ENCODE measurements at regions not wholly inside any gene's neighbourhood (a gene's known extent, or its start where the extent isn't known, plus 50 kb on each side); places are given as distances from the start of the nearest gene placed in this dataset.

DNA sequence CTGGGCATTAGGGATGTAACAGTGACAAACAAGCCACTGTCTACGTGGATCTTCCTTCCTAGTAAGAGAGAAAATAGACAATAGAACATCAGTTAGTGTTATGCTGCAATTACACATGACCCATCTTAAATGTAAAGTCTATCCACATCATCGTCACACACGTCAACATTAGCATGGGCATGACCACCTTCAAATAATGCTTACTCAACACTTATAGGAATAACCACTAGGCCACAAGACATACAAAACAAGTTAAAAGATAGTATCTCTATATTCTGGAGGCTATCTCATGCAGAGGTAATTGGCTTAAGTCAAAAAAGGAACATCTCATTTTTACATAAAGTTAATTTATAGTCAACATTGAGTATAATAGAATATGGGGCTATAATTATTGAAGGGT, 156.5 kb downstream of the MOXD1 start:
- no peak for DNase-seq (ENCODE audit: low spot score)

DNA sequence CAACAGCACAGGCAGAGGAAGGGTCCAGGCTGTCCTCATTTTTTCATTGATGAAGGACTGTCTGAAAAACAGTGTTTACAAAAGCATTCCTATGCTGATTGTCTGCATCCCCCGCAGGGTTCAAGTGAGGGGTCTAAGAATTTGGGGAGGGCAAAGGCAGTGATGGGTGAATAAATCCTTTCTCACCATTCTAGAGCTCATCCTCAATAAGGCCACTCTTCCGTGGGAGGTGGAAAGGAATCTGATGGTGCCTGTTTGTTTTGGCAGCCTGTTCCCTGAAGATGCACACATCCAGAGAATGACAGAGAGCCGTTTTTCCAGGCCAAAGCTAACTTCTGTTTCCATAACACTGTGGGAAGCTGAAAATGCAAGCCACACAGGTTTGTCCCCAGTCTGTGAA, 164.5 kb downstream of the MOXD1 start:
- DNase-seq (ENCODE audit: low spot score), result peak; percentile 36

DNA sequence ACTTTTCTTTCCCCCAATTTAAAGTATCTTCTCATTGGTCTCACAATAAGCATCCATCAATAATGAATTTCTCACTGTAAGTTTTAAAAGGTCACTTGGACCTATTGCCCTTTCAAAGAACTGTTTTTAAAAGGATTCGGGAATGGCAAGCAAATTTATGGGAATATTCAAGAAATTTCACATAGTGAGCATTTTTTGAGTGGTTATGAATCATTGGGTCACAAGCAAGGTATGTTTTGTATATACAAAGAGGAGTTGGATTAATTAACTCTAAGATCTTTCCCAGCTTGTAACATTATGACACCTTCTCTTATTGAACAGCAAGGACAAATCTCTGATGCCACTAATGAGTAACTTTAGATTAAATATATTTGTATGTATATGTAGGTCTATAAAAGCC, 165.0 kb downstream of the MOXD1 start:
- no peak for DNase-seq (ENCODE audit: low spot score)

DNA sequence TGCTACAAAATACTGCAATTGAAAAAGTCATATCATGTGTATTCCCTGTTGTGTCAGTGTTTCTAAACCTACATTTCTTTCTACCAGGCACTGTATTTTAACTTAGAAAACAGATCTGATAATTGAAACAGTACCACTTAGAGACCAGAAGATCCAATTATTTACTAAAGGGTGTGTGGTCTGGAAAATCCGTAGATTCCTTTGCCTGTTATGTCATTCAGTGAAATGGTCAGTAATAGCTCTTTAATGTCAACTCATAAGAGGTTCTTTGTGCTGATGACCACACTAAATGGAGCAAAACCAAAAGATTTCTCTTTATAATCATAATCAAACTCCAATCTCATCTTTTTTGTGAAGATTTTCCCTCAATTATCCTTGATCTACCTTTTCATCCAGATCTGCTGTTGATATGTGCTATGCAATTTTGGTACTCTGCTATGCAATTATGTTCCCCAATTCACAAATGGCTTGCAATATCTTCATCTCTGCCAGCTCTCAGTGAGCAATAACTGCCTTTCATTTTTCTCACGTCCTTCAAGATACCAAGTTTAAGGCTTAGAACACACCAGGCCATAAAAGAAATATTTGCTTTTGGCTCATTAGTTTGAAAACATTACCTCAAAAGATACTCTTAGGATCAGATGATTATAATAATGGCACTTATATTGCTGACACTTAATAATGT, 165.5 kb downstream of the MOXD1 start:
- DNase-seq (ENCODE audit: low spot score), result peak; percentile 13

DNA sequence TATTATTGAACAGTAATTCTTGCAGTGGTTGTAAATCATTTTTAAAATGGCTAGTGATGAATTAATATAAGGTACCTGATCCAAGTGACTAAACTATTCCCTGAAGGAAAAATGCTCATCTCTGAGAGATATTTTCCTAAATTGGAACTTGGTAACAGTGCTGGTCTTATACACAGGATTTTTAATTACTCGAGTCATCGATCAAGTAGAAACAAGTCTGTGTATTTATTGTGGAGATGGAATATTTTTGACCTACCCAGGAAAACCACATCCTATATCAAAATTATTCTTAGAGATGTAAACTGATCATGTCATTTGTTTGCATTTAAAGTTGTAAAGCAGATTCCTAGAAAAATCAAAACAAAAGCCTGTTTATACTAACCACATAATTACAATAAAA, 166.9 kb downstream of the MOXD1 start:
- DNase-seq (ENCODE audit: low spot score), result no peak

DNA sequence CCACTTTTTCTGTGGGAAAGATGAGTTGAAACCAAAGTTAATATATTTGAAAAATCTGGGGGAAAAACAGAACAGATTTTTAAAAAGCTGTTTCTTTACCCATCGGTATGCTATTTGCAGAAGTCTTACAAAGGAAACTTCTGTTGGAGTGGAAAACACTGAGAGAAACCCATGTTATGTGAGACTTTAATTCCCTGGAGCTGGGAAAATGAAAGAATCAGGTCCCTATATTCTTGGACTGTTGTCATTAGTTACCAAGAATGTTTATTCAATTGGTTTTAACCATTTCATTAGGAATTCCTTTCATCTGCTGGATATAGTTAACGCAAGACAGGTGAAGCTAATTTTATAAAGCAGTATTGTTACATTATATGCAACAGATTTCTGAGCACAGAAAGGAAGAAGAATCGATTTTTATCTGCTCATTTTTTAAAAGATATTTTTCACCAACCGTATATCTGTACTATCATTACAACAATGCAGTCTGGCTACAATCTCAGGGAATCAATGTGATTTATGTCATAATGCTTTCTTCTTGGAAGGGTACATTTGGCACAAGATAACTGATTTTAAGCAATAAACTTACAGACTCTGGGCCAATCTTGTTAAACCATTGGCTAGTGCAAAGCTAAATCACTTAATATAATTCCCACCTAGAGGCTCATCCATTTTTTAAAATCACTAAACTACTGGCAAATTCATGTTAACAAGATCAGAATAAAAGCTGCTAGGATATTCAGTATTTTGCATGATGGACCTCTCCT, 170.0 kb downstream of the MOXD1 start:
- no peak for DNase-seq (ENCODE audit: low spot score)

DNA sequence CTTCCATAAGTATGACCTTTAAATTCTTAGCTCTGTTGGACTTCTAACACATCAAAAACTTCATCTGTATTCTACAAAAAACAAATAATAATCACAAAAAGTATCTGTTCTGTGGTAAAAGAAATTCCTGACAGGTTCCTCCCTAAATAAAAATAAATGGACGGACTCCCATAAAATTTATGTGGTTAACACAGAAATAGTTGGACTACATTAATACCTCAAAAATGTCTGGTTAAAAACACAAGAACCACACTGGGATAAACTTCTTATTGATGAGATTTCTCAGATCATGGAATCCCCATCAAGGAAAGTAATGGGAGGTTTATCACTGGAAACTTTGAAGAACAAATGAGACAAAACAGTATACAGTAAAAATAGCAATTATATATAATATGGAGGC, 172.4 kb downstream of the MOXD1 start:
- DNase-seq (ENCODE audit: low spot score), result no peak

DNA sequence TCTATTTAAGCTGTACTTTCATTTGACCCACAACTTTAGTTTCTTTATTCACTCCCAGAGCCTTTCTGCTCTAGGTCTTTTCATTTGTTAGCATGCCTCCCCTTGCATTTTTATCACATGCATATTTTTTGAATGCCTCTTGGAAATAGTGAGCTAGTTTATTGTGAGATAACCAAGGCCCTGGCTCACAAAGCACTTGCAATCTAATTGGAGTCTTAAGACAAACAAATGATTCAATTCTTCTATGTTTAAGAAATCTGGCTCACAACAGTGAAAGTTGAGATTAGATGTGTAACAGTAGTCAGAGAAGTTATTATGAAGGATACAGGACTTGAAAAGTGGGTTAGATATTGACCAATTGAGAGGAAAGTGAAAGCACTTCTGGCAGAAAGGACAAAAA, 173.4 kb downstream of the MOXD1 start:
- DNase-seq (ENCODE audit: low spot score), result no peak

DNA sequence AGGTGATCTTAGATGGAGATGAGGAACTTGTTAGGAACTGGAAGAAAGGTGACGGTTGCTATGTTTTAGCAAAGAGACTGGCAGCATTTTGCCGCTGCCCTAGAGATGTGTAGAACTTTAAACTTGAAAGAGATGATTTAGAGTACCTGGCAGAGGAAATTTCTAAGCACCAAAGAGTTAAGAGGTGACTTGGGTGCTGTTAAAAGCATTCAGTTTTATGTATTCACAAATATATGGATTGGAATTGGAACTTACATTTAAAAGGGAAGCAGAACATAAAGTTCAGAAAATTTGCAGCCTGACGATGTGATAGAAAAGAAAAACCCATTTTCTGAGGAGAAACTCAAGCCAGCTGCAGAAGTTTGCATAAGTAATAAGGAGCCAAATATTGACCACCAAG, 176.3 kb downstream of the MOXD1 start:
- DNase-seq (ENCODE audit: low spot score), result no peak

DNA sequence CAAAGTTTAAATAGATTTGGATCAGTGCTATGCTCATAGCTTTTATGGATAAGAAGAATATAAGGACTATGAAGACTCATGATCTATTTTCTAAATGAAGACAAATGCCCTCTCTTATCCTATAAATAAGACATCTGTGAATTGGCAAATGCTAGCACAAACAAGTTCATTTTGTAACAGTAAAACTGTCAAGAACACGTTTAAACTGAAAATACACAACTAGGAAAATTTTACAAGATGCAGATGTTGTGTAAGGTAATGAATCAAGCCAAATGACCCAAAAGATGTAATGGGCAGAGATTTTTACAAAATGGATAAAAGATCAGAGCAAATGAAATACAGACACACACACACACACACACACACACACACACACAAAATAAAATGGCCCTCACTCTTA, 180.5 kb downstream of the MOXD1 start:
- no peak for DNase-seq (ENCODE audit: low spot score)

DNA sequence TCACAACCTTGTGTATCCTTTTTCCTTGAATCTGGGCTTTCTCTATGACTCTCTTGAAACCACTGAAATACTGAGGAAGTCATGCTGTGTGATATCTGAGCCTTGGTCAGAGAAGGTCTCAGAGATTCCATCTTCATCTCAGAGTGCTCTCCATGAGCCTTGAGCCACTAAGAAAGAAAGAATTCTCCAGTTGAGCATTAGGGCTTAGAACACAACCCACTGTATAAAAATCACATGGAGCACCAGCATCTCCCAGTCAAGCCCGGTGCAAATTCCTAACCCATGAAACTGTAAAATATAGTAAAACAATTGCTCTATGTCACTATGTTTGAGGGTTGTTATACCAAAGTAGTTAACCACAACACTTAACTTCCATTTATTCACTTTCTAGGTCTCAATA, 181.4 kb downstream of the MOXD1 start:
- DNase-seq (ENCODE audit: low spot score), result no peak

DNA sequence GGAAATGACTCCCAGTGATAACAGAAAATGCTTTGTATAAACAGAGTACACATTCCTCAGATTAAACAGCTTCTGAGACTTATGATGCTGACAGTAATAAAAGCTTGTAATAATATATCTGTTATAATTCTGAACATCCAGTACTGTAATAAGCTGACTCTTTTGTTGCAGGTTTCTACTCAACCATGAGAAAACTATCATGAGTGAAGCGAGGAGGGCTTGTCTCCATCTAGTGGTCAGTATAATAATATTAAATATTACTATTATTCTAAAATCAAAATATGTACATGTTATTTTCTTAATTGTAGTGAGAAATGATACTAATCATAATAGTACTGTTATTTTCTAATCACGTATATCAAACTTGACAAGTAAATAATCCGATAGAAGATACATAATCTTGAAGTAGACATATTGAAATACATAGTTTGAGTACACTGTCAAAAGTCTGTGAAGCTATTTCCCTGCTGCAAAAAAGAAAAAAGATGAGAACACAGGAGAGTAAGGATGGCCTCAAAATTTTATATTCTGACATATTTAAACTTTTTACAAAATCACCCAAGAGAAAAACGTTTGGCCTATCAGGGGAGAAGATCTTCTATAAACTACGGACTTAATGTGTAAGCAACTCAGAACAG, 183.1 kb downstream of the MOXD1 start:
- peak; percentile 36 for DNase-seq (ENCODE audit: low spot score)

DNA sequence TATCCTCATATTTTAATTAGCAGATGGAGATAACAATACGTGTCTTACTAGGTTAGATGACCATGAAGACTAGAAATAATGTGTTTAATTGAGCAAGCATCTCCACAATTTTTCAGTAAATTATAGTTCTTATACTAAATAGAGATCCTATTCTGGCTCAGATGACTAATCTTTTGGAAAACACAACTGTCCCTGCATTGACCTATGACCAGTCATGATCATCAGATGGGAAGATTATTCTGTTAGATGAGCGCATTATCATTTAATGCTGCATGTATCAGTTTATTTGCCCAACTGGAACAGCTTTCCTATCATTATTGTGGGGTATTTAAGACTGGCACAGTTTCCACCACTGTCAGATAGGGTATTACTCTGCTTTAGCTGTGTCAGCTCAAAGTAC, 185.5 kb downstream of the MOXD1 start:
- DNase-seq (ENCODE audit: low spot score), result no peak

DNA sequence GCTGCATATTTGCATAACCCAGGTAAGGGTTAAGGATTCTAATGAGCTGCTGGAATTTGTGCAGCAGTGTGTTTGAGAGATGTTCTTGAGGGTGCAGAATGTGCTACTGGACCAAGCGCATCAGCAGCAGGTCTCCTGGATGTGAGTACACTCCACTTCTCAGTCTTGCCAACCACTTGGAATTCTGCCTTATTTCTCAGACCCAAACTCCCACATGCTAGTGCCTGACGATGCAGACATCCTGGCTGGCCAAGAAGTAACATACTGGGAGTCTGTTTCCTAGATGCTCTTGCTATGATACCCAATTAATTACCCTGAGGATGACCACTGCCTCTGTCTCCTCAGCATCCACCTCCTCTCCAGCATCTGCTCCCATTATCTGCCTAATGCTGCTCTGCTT, 186.6 kb downstream of the MOXD1 start:
- no peak for DNase-seq (ENCODE audit: low spot score)

DNA sequence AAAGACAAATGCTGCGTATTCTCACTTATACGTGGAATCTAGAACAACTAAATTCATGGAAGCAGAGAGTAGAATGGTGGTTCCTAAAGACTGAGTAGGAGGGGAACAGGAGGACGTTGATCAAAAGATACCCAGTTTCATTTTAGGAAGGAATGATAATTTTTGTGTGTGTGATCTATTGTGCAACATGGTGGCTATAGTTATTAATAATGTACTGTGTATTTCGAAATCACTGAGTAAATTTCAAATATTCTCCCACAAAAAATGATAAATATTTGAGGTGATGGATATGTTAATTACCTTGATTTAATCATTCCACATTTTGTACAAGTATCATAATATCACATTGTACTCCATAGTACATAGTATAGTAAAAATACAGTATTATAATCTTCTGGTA, 187.5 kb downstream of the MOXD1 start:
- DNase-seq (ENCODE audit: low spot score), result no peak

DNA sequence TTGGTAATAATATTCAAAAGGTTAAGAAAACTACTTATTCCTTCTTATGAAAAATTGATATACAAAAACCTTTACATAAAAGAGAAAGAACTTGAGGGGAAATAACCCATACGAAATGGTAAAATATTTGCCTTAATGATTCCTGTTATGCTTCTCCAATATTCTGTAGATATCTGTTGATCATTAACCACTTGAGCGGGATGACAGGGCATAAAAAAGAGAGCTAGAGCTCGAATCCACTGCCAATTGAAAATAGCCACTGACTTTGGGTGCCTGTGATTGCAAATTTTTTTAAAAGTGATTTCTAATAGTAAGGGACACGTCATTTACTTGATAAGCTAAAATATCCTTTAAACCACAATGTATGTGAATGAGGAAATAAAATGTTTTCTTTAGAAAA, 188.1 kb downstream of the MOXD1 start:
- DNase-seq (ENCODE audit: low spot score), result no peak

DNA sequence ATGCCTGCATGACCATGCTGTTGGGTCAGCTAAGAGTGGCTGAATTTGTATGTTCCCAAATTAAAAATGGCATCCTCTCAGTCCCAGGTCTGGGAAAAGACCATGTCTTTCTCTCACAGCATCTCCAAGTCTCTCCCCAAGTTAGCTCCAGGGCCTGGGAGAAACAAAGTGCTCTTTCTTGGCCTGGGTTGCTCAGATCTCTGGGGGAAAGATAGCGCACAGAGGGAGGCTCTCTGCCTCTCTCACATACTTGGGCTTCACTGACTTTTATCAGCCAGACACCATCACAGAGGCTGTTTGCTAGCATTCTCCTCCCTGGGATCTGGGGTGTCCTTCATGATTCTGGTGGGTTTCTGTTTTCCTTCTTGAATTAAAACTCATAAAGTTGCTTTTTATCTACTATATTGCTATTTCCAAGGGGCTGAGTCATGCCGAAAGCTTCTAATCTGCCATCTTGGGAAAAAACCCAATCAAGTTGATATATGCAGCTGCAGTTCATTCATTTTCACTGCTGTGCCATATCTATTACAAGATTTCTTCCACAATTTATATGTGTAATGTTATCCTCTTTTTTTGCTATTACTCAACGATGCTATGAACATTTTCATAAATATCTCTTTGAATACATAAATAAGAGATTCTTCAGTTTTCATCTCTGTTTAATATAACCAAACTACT, 190.2 kb downstream of the MOXD1 start:
- no peak for DNase-seq (ENCODE audit: low spot score)

DNA sequence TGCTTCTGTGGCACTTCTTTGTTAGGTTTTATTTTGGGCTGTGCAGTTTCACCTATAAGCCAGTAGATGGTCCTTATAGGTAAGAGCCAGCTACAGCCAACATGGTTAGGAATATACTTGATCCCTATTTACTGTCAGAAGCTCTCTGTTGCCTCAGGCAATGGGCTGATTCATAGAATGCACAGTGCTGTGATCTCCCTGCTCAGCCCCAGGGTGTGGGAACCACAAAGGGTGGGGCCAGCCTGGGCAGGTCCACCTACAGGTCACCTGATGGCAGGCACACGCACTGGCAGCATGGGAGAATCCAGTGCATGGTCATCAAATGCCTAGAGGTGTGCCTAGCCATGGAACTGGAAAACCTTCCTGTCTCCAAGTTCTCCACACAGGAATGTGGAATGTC, 191.9 kb downstream of the MOXD1 start:
- peak; percentile 75 for DNase-seq (ENCODE audit: low spot score)

DNA sequence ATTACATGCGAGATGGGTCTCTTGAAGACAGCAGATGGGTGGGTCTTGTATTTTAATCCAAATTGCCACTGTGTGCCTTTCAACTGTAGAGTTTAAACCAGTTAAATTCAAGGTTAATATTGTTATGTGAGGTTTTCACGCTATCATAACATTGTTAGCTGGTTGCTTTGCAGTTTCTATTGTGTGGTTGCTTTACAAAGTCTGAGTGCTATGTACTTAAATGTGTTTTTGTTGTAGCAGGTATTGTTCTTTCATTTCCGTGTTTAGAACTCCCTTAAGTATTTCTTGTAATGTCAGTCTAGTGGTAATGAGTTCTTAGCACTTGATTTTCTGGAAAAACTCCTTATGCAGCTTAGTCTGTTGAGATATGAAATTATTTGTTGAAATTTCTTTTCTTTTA, 193.3 kb downstream of the MOXD1 start:
- DNase-seq (ENCODE audit: low spot score), result no peak

DNA sequence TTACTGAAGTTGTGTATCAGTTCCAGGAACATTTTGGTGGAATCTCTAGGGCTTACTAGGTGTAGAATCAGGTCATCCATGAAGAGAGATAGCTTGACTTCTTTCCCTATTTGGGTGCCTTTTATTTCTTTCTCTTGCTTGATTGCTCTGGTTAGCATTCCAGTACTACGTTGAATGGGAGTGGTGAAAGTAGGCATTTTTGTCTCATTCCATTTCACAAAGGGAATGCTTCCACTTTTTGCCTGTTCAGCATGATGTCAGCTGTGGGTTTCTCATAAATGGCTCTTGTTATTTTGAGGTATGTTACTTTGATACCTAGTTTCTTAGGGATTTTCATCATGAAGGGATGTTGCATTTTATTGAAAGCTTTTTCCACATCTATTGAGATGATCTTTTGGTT, 195.3 kb downstream of the MOXD1 start:
- peak; percentile 88 for DNase-seq (ENCODE audit: low spot score)

DNA sequence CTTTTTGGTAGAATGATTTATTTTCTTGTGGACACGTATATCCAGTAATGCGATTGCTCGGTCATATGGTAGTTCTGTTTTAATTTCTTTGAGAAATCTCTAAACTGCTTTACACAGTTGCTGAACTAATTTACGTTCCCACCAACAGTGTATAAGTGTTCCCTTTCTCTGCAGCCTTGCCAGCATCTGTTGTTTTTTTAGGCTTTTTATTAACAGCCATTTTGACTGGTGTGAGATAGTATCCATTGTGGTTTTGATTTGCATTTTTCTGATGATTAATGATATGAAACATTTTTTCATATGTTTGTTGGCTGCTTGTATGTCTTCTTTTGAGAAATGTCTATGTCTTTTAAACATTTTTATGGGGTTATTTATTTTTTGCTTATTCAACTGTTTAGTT, 196.7 kb downstream of the MOXD1 start:
- DNase-seq (ENCODE audit: low spot score), result no peak

DNA sequence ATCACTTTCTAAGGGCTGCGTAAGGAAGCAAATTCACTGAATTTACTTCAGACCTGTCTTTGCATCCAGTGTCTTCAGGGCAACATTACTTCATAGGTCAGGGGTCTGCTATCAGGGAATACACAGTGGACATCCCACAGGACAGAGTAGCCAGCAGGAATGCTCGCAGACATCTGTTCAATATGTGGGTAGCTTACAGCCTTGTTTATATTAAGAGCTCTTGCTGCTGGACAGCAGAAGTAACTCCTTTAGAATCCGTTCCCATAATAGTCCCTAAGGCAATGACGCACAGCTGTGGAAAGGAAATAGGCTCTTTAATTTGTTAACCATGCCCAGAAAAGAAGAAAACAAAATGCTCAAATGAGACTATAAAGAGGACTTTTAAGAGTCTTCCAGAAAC, 198.7 kb downstream of the MOXD1 start:
- no peak for DNase-seq (ENCODE audit: low spot score)

DNA sequence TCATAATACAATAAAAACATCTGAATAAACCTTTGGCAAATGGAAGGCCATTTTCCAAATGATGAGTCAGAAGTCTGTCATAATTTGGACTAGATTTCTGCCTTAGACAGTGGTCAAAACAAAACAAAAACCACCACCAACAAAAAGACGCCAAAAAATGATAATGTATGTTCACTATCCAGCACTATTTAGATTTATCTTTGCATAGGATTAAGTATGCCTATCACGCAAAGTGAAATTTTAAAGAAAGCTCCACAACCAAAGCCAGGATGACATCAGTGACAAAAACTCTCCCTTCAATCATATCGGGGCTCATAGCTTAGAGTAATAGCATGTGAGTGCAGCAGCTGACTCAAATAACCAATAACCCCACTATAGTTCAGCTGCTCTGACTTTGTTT, 201.9 kb downstream of the MOXD1 start:
- DNase-seq (ENCODE audit: low spot score), result no peak

Measured in kidney tubule cell (primary cell).